ENCODE measurements at regions not wholly inside any gene's neighbourhood (a gene's known extent, or its start where the extent isn't known, plus 50 kb on each side); places are given as distances from the start of the nearest gene placed in this dataset.

DNA sequence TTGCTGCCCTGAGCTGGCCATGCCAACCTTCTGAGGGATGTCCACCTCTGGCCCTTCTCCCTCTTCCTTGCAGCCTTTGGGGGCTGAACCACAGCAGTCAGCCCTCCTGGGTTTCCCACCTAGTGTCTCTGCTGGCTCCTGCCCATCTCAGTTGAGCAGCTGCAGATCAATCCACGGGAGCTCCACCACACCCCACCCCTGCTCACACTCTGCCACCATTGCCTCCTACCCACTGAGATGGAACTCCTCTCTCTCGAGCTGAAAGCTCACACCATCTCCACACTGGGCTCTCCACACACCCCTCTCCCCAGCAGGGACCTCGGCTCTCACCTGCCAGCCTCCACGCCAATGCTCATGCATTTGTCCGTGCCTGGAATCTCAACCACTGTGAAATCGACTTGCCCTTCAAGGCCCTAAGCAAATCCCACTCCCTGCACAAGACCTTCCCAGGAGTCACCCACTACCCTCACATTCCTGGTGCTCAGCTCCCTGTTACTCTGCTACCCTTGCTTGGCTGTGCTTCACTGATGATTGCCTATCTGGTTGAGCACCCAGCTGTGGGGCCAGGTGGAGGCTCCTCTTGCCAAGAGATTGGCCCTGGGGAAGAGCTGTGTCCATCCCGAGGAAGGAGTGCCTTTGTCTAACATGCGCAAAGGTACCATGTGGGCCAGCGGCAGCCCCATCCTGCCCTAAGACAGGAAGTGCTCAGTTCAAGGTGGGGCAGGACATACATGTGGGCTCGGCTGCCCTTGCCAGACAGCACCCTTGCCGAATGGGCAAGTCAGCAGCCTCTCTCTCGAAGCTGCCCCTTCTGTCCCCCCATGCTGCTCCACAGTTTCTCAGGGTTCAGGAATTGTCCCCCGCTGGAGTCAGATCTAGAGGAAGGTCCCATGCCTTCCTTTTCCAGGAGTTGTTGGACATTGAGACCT, 208.7 kb downstream of the CYP26B1 start:
- H3K27ac ChIP-seq (ENCODE audit: control insufficient read depth, insufficient read depth) = no peak overlapping the region
- H3K4me3 ChIP-seq = no peak overlapping the region
- ChIA-PET POLR2A (no interaction called here), CTCF (no interaction called here), SMC1A (ENCODE audit: uncharacterized antibody, unreplicated experiment) (no interaction called here), RAD21 (ENCODE audit: unreplicated experiment) (no interaction called here)
- 34% methylated on average over 12 of the region's 13 CpGs for WGBS (ENCODE audit: insufficient coverage, insufficient replicate concordance, low lambda C conversion rate, missing lambda C conversion rate)
- no TSS peak for BruUV-seq (replicated peaks)
- no peak overlapping the region for H2AFZ ChIP-seq (ENCODE audit: control insufficient read depth, low read depth, low read length)
- in situ Hi-C loops (cut with MboI) (no loop called here), intact Hi-C loops (cut with micrococcal nuclease; ENCODE audit: unreplicated experiment) (no loop called here)
- no peaks in the 10 kb centered on the region; a peak in 1 of 4 replicates for H3K27me3 ChIP-seq (replicated peaks in 1 of 2; ENCODE audit: control insufficient read depth in 2 of 2, insufficient read depth in 2 of 2, low read length in 1 of 2)
- H3K36me3 ChIP-seq (ENCODE audit: control insufficient read depth in 2 of 2, insufficient read depth in 2 of 2, low read length in 1 of 2) = no peaks in the 10 kb centered on the region
- H3K4me2 ChIP-seq (ENCODE audit: control insufficient read depth, insufficient read depth) = no peak overlapping the region
- H3K9ac ChIP-seq (ENCODE audit: control insufficient read depth, insufficient read depth, low read length) = no peak overlapping the region
- FAIRE-seq (no peak), ATAC-seq (no peak), DNase-seq (ENCODE audit: low read depth, low spot score) (no peak)
- no peaks in the 10 kb centered on the region for H3K4me1 ChIP-seq (ENCODE audit: control insufficient read depth, insufficient read depth, low read length)
- no peaks in the 10 kb centered on the region for H3K9me3 ChIP-seq (replicated peaks; ENCODE audit: control insufficient read depth, insufficient read depth, low read length)
- no peaks in the 10 kb centered on the region for H3K79me2 ChIP-seq (ENCODE audit: control insufficient read depth, insufficient read depth, low read length)
- TF ChIP-seq CHD2 (IDR thresholded peaks at IDR 0.05; ENCODE audit: borderline replicate concordance, low read depth, low read length) (no peak), RUNX3 (IDR thresholded peaks at IDR 0.05; ENCODE audit: low read length) (no peak), EP300 (IDR thresholded peaks at IDR 0.05; ENCODE audit: borderline replicate concordance in 1 of 2, control insufficient read depth in 1 of 2, low read depth in 2 of 2, low read length in 2 of 2) (no peak), SMAD1 (IDR thresholded peaks at IDR 0.05; ENCODE audit: low read depth, partially characterized antibody) (no peak), SP1 (IDR thresholded peaks at IDR 0.05; ENCODE audit: low read depth, low read length) (no peak)
- TF ChIP-seq, protein P1, sequence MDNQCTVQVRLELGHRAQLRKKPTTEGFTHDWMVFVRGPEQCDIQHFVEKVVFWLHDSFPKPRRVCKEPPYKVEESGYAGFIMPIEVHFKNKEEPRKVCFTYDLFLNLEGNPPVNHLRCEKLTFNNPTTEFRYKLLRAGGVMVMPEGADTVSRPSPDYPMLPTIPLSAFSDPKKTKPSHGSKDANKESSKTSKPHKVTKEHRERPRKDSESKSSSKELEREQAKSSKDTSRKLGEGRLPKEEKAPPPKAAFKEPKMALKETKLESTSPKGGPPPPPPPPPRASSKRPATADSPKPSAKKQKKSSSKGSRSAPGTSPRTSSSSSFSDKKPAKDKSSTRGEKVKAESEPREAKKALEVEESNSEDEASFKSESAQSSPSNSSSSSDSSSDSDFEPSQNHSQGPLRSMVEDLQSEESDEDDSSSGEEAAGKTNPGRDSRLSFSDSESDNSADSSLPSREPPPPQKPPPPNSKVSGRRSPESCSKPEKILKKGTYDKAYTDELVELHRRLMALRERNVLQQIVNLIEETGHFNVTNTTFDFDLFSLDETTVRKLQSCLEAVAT (IDR thresholded peaks at IDR 0.05) = no peak
- H4K20me1 ChIP-seq (ENCODE audit: control insufficient read depth, insufficient read depth) = no peaks in the 10 kb centered on the region

Data from GM12878 (cell line).